Endothelial cell of umbilical vein (primary cell): ENCODE measurements at regions not wholly inside any gene's neighbourhood (a gene's known extent, or its start where the extent isn't known, plus 50 kb on each side); places are given as distances from the start of the nearest gene placed in this dataset.

Experiments
- BruUV-seq: library from RNA; stranded (reverse); fragments of 400-500 nt; replicated peaks from 2 replicates; lab custom pipeline; 2021; lab: Mats Ljungman, UMichigan
- CTCF ChIA-PET: fragments of 300-600, 350-600 bp; sonication (Branson Sonifier 250); formaldehyde crosslinking; loops from one replicate; lab custom pipeline; 2021; ENCODE audit warnings: antibody characterized with exemption, inconsistent platforms; lab: Charles Lee
- POLR2A ChIA-PET: fragments of 300-600, 350-600 bp; sonication (Branson Sonifier 250); formaldehyde crosslinking; loops from one replicate; lab custom pipeline; 2021; ENCODE audit warnings: antibody characterized with exemption, inconsistent platforms; lab: Charles Lee
- DNase-seq: peaks from one replicate; pipeline ENCODE4 v3.0.0-alpha.2; 2011; ENCODE audit warnings: low read depth, low spot score
- FAIRE-seq: peaks from 2 replicates; lab custom pipeline; 2011; peaks lifted over from hg19 to GRCh38; lab: Jason Lieb, UNC
- H2AFZ ChIP-seq: 2 replicates; pipeline ENCODE4 v1.6.0; 2012; ENCODE audit warnings: low read depth, low read length, control low read depth, inconsistent platforms
- H3K27ac ChIP-seq: 2 replicates; pipeline ENCODE4 v1.5.1; 2011; ENCODE audit warnings: low read depth, mild to moderate bottlenecking, control low read depth, low read length, moderate library complexity; ENCODE audit not compliant: insufficient read depth
- H3K27me3 ChIP-seq, 2 experiments: 2 replicates each; pipeline versions ENCODE4 v1.6.0 to v1.6.1; 2011; ENCODE audit warnings: low read length in 2 of 2, mixed read lengths in 1 of 2; ENCODE audit not compliant: control insufficient read depth in 2 of 2, insufficient read depth in 2 of 2
- H3K36me3 ChIP-seq, 2 experiments: 2 replicates in 1 of 2; 3 replicates in 1 of 2; pipeline ENCODE4 v1.5.1; 2011; ENCODE audit warnings: low read length in 2 of 2, mild to moderate bottlenecking in 1 of 2, moderate library complexity in 1 of 2; ENCODE audit not compliant: control insufficient read depth in 2 of 2, insufficient read depth in 2 of 2; ENCODE audit errors: extremely low read depth in 1 of 2
- H3K4me1 ChIP-seq: 3 replicates; pipeline ENCODE4 v1.5.1; 2011; ENCODE audit warnings: mild to moderate bottlenecking, low read length; ENCODE audit not compliant: control insufficient read depth, insufficient read depth; ENCODE audit errors: extremely low read depth
- H3K4me2 ChIP-seq: 2 replicates; pipeline ENCODE4 v1.6.1; 2011; ENCODE audit warnings: low read length, control low read depth, mixed read lengths; ENCODE audit not compliant: insufficient read depth
- H3K4me3 ChIP-seq, 3 experiments: fragments of 200-600 bp in 1 of 3; sonication (generic), shearing (Covaris generic) in 1 of 3; replicated peaks in 1 of 3; 2 replicates each; pipeline ENCODE4 v1.5.1; 2011 to 2016; ENCODE audit warnings: control low read depth in 3 of 3, low read length in 3 of 3, mild to moderate bottlenecking in 2 of 3, inconsistent platforms in 1 of 3, low read depth in 1 of 3, moderate library complexity in 1 of 3; ENCODE audit not compliant: insufficient read depth in 1 of 3
- H3K79me2 ChIP-seq: 2 replicates; pipeline ENCODE4 v1.6.0; 2012; ENCODE audit warnings: low read length, inconsistent platforms; ENCODE audit not compliant: control insufficient read depth, insufficient read depth
- H3K9ac ChIP-seq: replicated peaks from 2 replicates; pipeline ENCODE3; 2011; ENCODE audit warnings: low read length, control low read depth; ENCODE audit not compliant: insufficient read depth; ENCODE audit errors: extremely low read depth
- H3K9me1 ChIP-seq: replicated peaks from 3 replicates; pipeline ENCODE4 v1.6.0; 2011; ENCODE audit warnings: mild to moderate bottlenecking, low read length; ENCODE audit not compliant: control insufficient read depth, insufficient read depth; ENCODE audit errors: extremely low read depth
- H3K9me3 ChIP-seq: replicated peaks from 2 replicates; pipeline ENCODE4 v1.5.1; 2012; ENCODE audit warnings: low read length, inconsistent platforms; ENCODE audit not compliant: control insufficient read depth, insufficient read depth
- H4K20me1 ChIP-seq: replicated peaks from 2 replicates; pipeline ENCODE3; 2011; ENCODE audit warnings: mild to moderate bottlenecking, low read length; ENCODE audit not compliant: control insufficient read depth, insufficient read depth; ENCODE audit errors: extremely low read depth
- EZH2 ChIP-seq: IDR thresholded peaks from 2 replicates; pipeline ENCODE4 v1.6.1; 2012; ENCODE audit warnings: borderline replicate concordance, low read depth, mild to moderate bottlenecking, moderate library complexity, low read length, inconsistent platforms; ENCODE audit not compliant: severe bottlenecking
- FOS ChIP-seq: IDR thresholded peaks from 2 replicates; pipeline ENCODE4 v1.6.1; 2011; ENCODE audit warnings: mild to moderate bottlenecking, low read length, moderate library complexity, borderline replicate concordance; ENCODE audit not compliant: insufficient read depth
- GATA2 ChIP-seq: IDR thresholded peaks from 2 replicates; pipeline ENCODE4 v1.7.0; 2011; ENCODE audit warnings: low read depth, mild to moderate bottlenecking, moderate library complexity, mixed read lengths, low read length; ENCODE audit not compliant: insufficient read length, insufficient read depth
- JUN ChIP-seq: IDR thresholded peaks from 2 replicates; pipeline ENCODE4 v1.6.1; 2011; ENCODE audit warnings: borderline replicate concordance, low read depth; ENCODE audit not compliant: insufficient read length, insufficient read depth
- MYC ChIP-seq: IDR thresholded peaks from one replicate; pipeline ENCODE4 v1.6.1; 2011; ENCODE audit warnings: mild to moderate bottlenecking, low read depth, low read length
- POLR2A ChIP-seq: IDR thresholded peaks from 2 replicates; pipeline ENCODE4 v1.6.1; 2012; ENCODE audit warnings: low read depth, mild to moderate bottlenecking, control low read depth, low read length
- POLR2AphosphoS5 ChIP-seq: IDR thresholded peaks from 2 replicates; pipeline ENCODE4 v1.6.1; 2012; ENCODE audit warnings: low read depth, mild to moderate bottlenecking, control low read depth, low read length, moderate library complexity; ENCODE audit not compliant: insufficient read depth
- dilution Hi-C: fragments of 300-500 bp; cut with MboI; formaldehyde crosslinking; loops from one replicate; pipeline ENCODE4 v1.15.0; 2019; ENCODE audit warnings: low sequenced_read_pairs; ENCODE audit not compliant: extremely low pct_ligation_motif_present
- intact Hi-C: fragments of 100-400 bp; cut with micrococcal nuclease; formaldehyde crosslinking; loops from one replicate; pipeline ENCODE4 v1.10.0; 2022
- TF ChIP-seq, protein P1 (sequence below): IDR thresholded peaks from 2 replicates; pipeline ENCODE4 v1.6.1; 2011; ENCODE audit not compliant: insufficient read depth, insufficient read length
- TF ChIP-seq, protein P2 (sequence below), 2 donors: IDR thresholded peaks; 1 replicate in 1 of 2; 2 replicates in 1 of 2; pipeline ENCODE4 v1.5.1; 2011; ENCODE audit warnings: low read length in 2 of 2, mild to moderate bottlenecking in 2 of 2, moderate library complexity in 2 of 2, control low read depth in 1 of 2, inconsistent platforms in 1 of 2, low read depth in 1 of 2; ENCODE audit not compliant: insufficient read depth in 1 of 2; ENCODE audit errors: extremely low read depth in 1 of 2

DNA sequence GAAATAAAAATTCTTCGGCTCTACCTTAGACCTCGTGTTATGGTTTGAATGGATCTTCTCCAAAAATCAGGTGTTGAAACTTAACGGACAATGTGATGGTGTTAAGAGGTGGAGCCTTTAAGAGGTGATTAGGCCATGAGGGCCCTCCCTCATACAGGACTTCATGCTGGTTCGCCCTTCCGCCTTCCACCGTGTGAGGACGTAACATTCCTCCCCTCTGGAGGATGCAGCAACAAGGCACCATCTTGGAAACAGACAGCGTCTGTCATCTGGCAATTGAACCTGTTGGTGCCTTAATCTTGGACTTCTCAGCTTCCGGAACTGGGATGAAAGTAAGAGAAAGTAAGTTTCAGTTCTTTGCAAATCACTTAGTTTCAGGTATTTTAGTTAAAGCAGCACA, 126.3 kb upstream of the SPRED2 start:
- POLR2A ChIA-PET, result no interaction called here
- Histone ChIP-seq H3K4me1 (no peaks in the 10 kb centered on the region), H2AFZ (no peak overlapping the region), H3K4me2 (no peak overlapping the region), H3K27me3 (peaks cover 19 to 23% of the 10 kb centered on the region in 2 experiments), H3K79me2 (no peaks in the 10 kb centered on the region), H3K9me1 (no peaks in the 10 kb centered on the region), H3K9me3 (no peaks in the 10 kb centered on the region), H3K9ac (no peak overlapping the region), H4K20me1 (no peaks in the 10 kb centered on the region), H3K36me3 (no peaks in the 10 kb centered on the region), H3K4me3 (no peak overlapping the region), H3K27ac (no peak overlapping the region)
- dilution Hi-C loops (no loop called here), intact Hi-C loops (no loop called here)
- FAIRE-seq (no peak), DNase-seq (no peak)
- no TSS peak for BruUV-seq
- no peak for TF ChIP-seq MYC
- TF ChIP-seq EZH2, result no peak
- TF ChIP-seq, protein P1, sequence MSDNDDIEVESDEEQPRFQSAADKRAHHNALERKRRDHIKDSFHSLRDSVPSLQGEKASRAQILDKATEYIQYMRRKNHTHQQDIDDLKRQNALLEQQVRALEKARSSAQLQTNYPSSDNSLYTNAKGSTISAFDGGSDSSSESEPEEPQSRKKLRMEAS, result no peak
- TF ChIP-seq POLR2AphosphoS5, result no peak
- TF ChIP-seq POLR2A, result no peak
- no peak for TF ChIP-seq JUN
- TF ChIP-seq GATA2, result no peak
- TF ChIP-seq FOS, result no peak
- TF ChIP-seq, protein P2, sequence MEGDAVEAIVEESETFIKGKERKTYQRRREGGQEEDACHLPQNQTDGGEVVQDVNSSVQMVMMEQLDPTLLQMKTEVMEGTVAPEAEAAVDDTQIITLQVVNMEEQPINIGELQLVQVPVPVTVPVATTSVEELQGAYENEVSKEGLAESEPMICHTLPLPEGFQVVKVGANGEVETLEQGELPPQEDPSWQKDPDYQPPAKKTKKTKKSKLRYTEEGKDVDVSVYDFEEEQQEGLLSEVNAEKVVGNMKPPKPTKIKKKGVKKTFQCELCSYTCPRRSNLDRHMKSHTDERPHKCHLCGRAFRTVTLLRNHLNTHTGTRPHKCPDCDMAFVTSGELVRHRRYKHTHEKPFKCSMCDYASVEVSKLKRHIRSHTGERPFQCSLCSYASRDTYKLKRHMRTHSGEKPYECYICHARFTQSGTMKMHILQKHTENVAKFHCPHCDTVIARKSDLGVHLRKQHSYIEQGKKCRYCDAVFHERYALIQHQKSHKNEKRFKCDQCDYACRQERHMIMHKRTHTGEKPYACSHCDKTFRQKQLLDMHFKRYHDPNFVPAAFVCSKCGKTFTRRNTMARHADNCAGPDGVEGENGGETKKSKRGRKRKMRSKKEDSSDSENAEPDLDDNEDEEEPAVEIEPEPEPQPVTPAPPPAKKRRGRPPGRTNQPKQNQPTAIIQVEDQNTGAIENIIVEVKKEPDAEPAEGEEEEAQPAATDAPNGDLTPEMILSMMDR (IDR thresholded peaks at IDR 0.05; ENCODE audit: extremely low read depth in 1 of 2, insufficient read depth in 1 of 2, low read depth in 1 of 2, low read length in 2 of 2), result no peak
- CTCF ChIA-PET, result interaction anchor here (1.5 to 7.9 kb wide), 2 partner anchors 16 to 292 kb away, joined by 3 to 62 read pairs; no protein-coding TSS in a partner anchor
